GM12878 (cell line): ENCODE measurements at regions not wholly inside any gene's neighbourhood (a gene's known extent, or its start where the extent isn't known, plus 50 kb on each side); places are given as distances from the start of the nearest gene placed in this dataset.

ENCODE experiments used
- ATAC-seq: fragments of 200-7000 bp; cut with Tn5 transposase; 3 replicates; pipeline ENCODE4 v1.9.1; 2020; ENCODE audit warnings: mild to moderate bottlenecking, moderate library complexity
- BruUV-seq: library from RNA; stranded (reverse); fragments of 400-500 nt; replicated peaks from 2 replicates; lab custom pipeline; 2021; lab: Mats Ljungman, UMichigan
- CTCF ChIA-PET: fragments of 300-600 bp; sonication (Branson Sonifier 250); formaldehyde crosslinking; extraction: SDS; loops from one replicate; lab custom pipeline; 2021; ENCODE audit warnings: inconsistent platforms; lab: Yijun Ruan, JAX
- POLR2A ChIA-PET: fragments of 350-600 bp; formaldehyde crosslinking; extraction: SDS; loops from one replicate; lab custom pipeline; 2021; ENCODE audit warnings: inconsistent platforms; lab: Charles Lee
- RAD21 ChIA-PET: fragments of 300-600 bp; sonication (Branson Sonifier 250); formaldehyde crosslinking; loops from one replicate; lab custom pipeline; 2023; ENCODE audit warnings: antibody characterized with exemption; ENCODE audit not compliant: unreplicated experiment; lab: Charles Lee
- SMC1A ChIA-PET: fragments of 300-600 bp; sonication (Branson Sonifier 250); formaldehyde crosslinking; loops from one replicate; lab custom pipeline; 2023; ENCODE audit not compliant: unreplicated experiment, uncharacterized antibody; lab: Charles Lee
- DNase-seq: peaks from one replicate; pipeline ENCODE4 v3.0.0-alpha.2; 2011; ENCODE audit warnings: low read depth, low spot score
- FAIRE-seq: peaks from 3 replicates; lab custom pipeline; 2011; peaks lifted over from hg19 to GRCh38; lab: Jason Lieb, UNC
- H2AFZ ChIP-seq: 2 replicates; pipeline ENCODE4 v1.6.0; 2011; ENCODE audit warnings: low read depth, low read length, control low read depth; ENCODE audit not compliant: control insufficient read depth
- H3K27ac ChIP-seq: 2 replicates; pipeline ENCODE4 v1.5.1; 2011; ENCODE audit warnings: control low read depth; ENCODE audit not compliant: control insufficient read depth, insufficient read depth
- H3K27me3 ChIP-seq, 2 experiments: replicated peaks in 1 of 2; 2 replicates each; pipeline versions ENCODE4 v1.6.0 to v1.6.1; 2011; ENCODE audit warnings: low read length in 1 of 2; ENCODE audit not compliant: control insufficient read depth in 2 of 2, insufficient read depth in 2 of 2
- H3K36me3 ChIP-seq, 2 experiments: 2 replicates each; pipeline ENCODE4 v1.5.1; 2011; ENCODE audit warnings: low read length in 1 of 2; ENCODE audit not compliant: control insufficient read depth in 2 of 2, insufficient read depth in 2 of 2
- H3K4me1 ChIP-seq: 2 replicates; pipeline ENCODE4 v1.6.1; 2011; ENCODE audit warnings: mild to moderate bottlenecking, low read length, moderate library complexity, mixed read lengths; ENCODE audit not compliant: control insufficient read depth, insufficient read depth
- H3K4me2 ChIP-seq: 2 replicates; pipeline ENCODE4 v1.6.0; 2011; ENCODE audit warnings: control low read depth; ENCODE audit not compliant: control insufficient read depth, insufficient read depth
- H3K4me3 ChIP-seq: fragments of 200-600 bp; sonication (generic); 2 replicates; pipeline ENCODE4 v1.5.1; 2016
- H3K79me2 ChIP-seq: 2 replicates; pipeline ENCODE4 v1.6.0; 2011; ENCODE audit warnings: low read length; ENCODE audit not compliant: control insufficient read depth, insufficient read depth
- H3K9ac ChIP-seq: 2 replicates; pipeline ENCODE4 v1.8.0; 2011; ENCODE audit warnings: low read length, control low read depth, mixed read lengths; ENCODE audit not compliant: control insufficient read depth, insufficient read depth
- H3K9me3 ChIP-seq: replicated peaks from 3 replicates; pipeline ENCODE4 v1.5.1; 2011; ENCODE audit warnings: mild to moderate bottlenecking, low read length; ENCODE audit not compliant: control insufficient read depth, insufficient read depth
- H4K20me1 ChIP-seq: 2 replicates; pipeline ENCODE4 v1.6.0; 2011; ENCODE audit not compliant: control insufficient read depth, insufficient read depth
- BCL11A ChIP-seq: IDR thresholded peaks from 2 replicates; pipeline ENCODE4 v1.6.1; 2011; ENCODE audit warnings: low read depth, low read length
- CREB1 ChIP-seq: IDR thresholded peaks from 2 replicates; pipeline ENCODE4 v1.6.1; 2012; ENCODE audit warnings: low read depth, mild to moderate bottlenecking, inconsistent platforms
- EGR1 ChIP-seq, 2 experiments: IDR thresholded peaks; 1 replicate in 1 of 2; 2 replicates in 1 of 2; pipeline ENCODE4 v1.6.1; 2011 to 2012; ENCODE audit warnings: low read depth in 2 of 2, low read length in 2 of 2, borderline replicate concordance in 1 of 2, mild to moderate bottlenecking in 1 of 2, moderate library complexity in 1 of 2
- HDAC2 ChIP-seq: fragments of 200-600 bp; sonication (generic); IDR thresholded peaks from 2 replicates; pipeline ENCODE4 v1.6.1; 2017
- KDM1A ChIP-seq: fragments of 200-600 bp; sonication (generic); IDR thresholded peaks from 2 replicates; pipeline ENCODE4 v1.6.1; 2016; ENCODE audit warnings: borderline replicate concordance
- MYB ChIP-seq: fragments of 150-350 bp; IDR thresholded peaks from 2 replicates; pipeline ENCODE4 v1.6.1; 2014; ENCODE audit warnings: mild to moderate bottlenecking, low read depth, low read length, borderline replicate concordance
- NFYA ChIP-seq: IDR thresholded peaks from 2 replicates; pipeline ENCODE4 v1.6.1; 2011; ENCODE audit warnings: low read depth, mild to moderate bottlenecking, low read length, improper control_type of control experiment, borderline replicate concordance
- PAX5 ChIP-seq: IDR thresholded peaks from 2 replicates; pipeline ENCODE4 v1.6.1; 2011; ENCODE audit warnings: low read depth, low read length, borderline replicate concordance
- ZBTB33 ChIP-seq: fragments of 450-650 bp; IDR thresholded peaks from 2 replicates; pipeline ENCODE4 v1.6.1; 2017; ENCODE audit warnings: mild to moderate bottlenecking
- ZNF207 ChIP-seq: fragments of 450-650 bp; IDR thresholded peaks from 2 replicates; pipeline ENCODE4 v1.6.1; 2014; ENCODE audit warnings: antibody characterized with exemption, mild to moderate bottlenecking, borderline replicate concordance
- ZNF274 ChIP-seq: IDR thresholded peaks from one replicate; pipeline ENCODE4 v1.8.0; 2011; ENCODE audit not compliant: insufficient read length, insufficient read depth
- ZNF622 ChIP-seq: fragments of 450-650 bp; IDR thresholded peaks from 2 replicates; pipeline ENCODE4 v1.6.1; 2017; ENCODE audit warnings: mild to moderate bottlenecking, inconsistent platforms
- ZZZ3 ChIP-seq: IDR thresholded peaks from 2 replicates; pipeline ENCODE4 v1.6.1; 2011; ENCODE audit warnings: low read depth; ENCODE audit not compliant: control insufficient read depth, insufficient read length
- WGBS: methylation state at CpG from one replicate; pipeline ENCODE4 v1.1.6; 2016; ENCODE audit warnings: low lambda C conversion rate; ENCODE audit not compliant: insufficient replicate concordance, insufficient coverage; ENCODE audit errors: missing lambda C conversion rate; 5-methylcytosine and 5-hydroxymethylcytosine counted together
- in situ Hi-C: fragments of 300-500 bp; cut with MboI; formaldehyde crosslinking; loops from 9 replicates; pipeline ENCODE4 v1.14.3; 2018; ENCODE audit warnings: mixed read lengths
- intact Hi-C: fragments of 100-400 bp; cut with micrococcal nuclease; formaldehyde crosslinking; loops from one replicate; pipeline ENCODE4 v1.14.2; 2022; ENCODE audit not compliant: unreplicated experiment

GRCh38 chr5:98214240-98215051 is 559.0 kb upstream of the RGMB start:
- SMC1A ChIA-PET: interaction anchor here (0.5 to 0.8 kb wide), 2 partner anchors 9 to 201 kb away, joined by 3 to 4 read pairs; no protein-coding TSS in a partner anchor
- POLR2A ChIA-PET: no interaction called here
- H3K27ac ChIP-seq: no peak overlapping the region
- FAIRE-seq (no peak), ATAC-seq (no peak)
- no peak overlapping the region for H3K9ac ChIP-seq
- no peaks in the 10 kb centered on the region for H4K20me1 ChIP-seq
- CTCF ChIA-PET: no interaction called here
- H3K4me2 ChIP-seq: no peak overlapping the region
- no peak overlapping the region for H2AFZ ChIP-seq
- no peak overlapping the region for H3K4me3 ChIP-seq
- intact Hi-C loops: no loop called here
- TF ChIP-seq ZNF622: no peak
- TF ChIP-seq MYB: no peak
- TF ChIP-seq NFYA: no peak
- TF ChIP-seq CREB1: no peak
- TF ChIP-seq PAX5: no peak
- TF ChIP-seq HDAC2: no peak
- no peak for TF ChIP-seq ZNF207
- no peak for TF ChIP-seq KDM1A
- TF ChIP-seq ZNF274: no peak
- no peak for TF ChIP-seq ZBTB33
- no peak for TF ChIP-seq BCL11A
- TF ChIP-seq EGR1 (IDR thresholded peaks at IDR 0.05; ENCODE audit: borderline replicate concordance in 1 of 2, low read depth in 2 of 2, low read length in 2 of 2): no peak
- no peak for TF ChIP-seq ZZZ3
- TF ChIP-seq, all 136 proteins: peak for 0
- in situ Hi-C loops: no loop called here
- H3K4me1 ChIP-seq: no peaks in the 10 kb centered on the region
- no peaks in the 10 kb centered on the region for H3K27me3 ChIP-seq
- RAD21 ChIA-PET: no interaction called here
- no peaks in the 10 kb centered on the region for H3K79me2 ChIP-seq
- DNase-seq: no peak
- no TSS peak for BruUV-seq
- WGBS: 17% methylated on average over 7 of the region's 7 CpGs
- H3K36me3 ChIP-seq: no peaks in the 10 kb centered on the region
- H3K9me3 ChIP-seq: no peaks in the 10 kb centered on the region
